ENCODE measurements at regions not wholly inside any gene's neighbourhood (a gene's known extent, or its start where the extent isn't known, plus 50 kb on each side); places are given as distances from the start of the nearest gene placed in this dataset.
A peak's percentile ranks its signal among the peaks of the same experiment; 100 is the strongest.

DNA sequence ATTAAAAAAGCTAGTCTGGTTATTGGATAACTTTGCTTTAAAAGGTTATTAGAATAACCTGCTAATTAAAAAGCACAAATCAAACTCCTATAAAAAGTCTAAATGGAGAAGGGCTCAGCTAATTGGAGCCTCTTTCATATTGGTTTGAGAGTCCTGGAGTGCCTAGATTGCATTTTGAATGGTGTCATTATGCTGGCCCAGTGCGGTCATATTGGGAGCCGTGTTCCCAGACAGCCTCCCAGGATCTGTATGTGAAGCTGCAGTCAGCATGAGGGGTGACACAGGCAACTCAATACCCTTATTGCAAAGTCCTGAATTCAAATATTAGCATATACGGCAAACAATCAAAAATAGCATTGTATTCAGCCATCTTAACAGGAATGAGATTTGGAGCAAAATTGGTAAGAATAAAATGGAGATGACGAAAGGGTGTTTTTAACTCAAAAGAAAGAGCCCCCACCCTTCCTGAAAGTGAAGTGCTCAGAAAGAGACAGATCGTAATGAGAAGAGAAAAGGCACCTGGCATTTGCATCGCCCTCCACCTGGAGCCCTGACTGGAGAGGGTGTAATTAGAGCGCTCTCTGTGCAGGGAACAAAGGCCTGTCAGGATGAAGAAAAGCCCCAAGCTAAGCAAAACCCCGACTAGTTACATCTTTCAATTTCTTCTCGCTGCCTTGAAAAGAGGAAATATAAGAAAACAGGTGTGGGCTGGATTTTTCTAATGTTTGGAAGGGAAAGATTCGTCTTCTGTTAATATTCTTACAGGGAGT is 621.0 kb upstream of the ADAMTS16 start:
- Mint-ChIP-seq H3K9me3 (no peaks in the 10 kb centered on the region), H3K27me3 (ENCODE audit: insufficient read depth) (no peaks in the 10 kb centered on the region), H3K27ac (no peak overlapping the region), H3K36me3 (ENCODE audit: low read depth) (no peaks in the 10 kb centered on the region), H3K4me1 (peaks cover 8% of the 10 kb centered on the region), H3K4me3 (no peak overlapping the region)
- Histone ChIP-seq H3K4me3 (ENCODE audit: low read length) (no peak overlapping the region), H3K36me3 (ENCODE audit: control insufficient read depth, insufficient read depth, low read length) (no peaks in the 10 kb centered on the region), H3K27me3 (ENCODE audit: control insufficient read depth, insufficient read depth, low read length, poor library complexity, severe bottlenecking) (no peaks in the 10 kb centered on the region), H3K9me3 (ENCODE audit: control insufficient read depth, low read length) (no peaks in the 10 kb centered on the region), H3K27ac (ENCODE audit: low read depth, low read length) (no peak overlapping the region), H3K9ac (ENCODE audit: extremely low read depth, low read length, poor library complexity, severe bottlenecking) (no peak overlapping the region), H3K4me1 (ENCODE audit: control insufficient read depth, insufficient read depth, low read length) (no peaks in the 10 kb centered on the region)
- WGBS, 2 experiments (ENCODE audit: insufficient coverage in 1 of 2, insufficient read length in 1 of 2): 87 to 89% methylated on average over 8 to 10 of the region's 10 CpGs
- TF ChIP-seq, protein P1, sequence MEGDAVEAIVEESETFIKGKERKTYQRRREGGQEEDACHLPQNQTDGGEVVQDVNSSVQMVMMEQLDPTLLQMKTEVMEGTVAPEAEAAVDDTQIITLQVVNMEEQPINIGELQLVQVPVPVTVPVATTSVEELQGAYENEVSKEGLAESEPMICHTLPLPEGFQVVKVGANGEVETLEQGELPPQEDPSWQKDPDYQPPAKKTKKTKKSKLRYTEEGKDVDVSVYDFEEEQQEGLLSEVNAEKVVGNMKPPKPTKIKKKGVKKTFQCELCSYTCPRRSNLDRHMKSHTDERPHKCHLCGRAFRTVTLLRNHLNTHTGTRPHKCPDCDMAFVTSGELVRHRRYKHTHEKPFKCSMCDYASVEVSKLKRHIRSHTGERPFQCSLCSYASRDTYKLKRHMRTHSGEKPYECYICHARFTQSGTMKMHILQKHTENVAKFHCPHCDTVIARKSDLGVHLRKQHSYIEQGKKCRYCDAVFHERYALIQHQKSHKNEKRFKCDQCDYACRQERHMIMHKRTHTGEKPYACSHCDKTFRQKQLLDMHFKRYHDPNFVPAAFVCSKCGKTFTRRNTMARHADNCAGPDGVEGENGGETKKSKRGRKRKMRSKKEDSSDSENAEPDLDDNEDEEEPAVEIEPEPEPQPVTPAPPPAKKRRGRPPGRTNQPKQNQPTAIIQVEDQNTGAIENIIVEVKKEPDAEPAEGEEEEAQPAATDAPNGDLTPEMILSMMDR (conservative IDR thresholded peaks at IDR 0.05): no peak
- DNase-seq: no peak

DNA sequence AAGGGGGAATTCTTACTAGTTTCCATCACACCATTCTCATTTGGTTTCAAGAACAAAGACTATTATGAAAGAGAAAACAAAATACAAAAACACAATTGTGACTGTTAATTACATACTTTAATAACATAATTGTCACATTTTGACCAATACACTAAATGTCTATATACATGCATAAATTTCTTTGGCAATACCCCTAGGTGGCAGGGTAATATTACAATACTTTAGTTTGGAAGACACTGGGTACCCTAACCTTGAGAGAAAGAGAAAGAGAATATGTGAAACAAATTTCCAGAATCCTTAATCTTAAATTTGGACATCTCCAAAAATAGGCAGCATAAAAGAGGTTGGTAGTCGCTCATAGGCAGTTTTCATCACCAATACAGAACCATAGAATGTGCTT is 619.6 kb upstream of the ADAMTS16 start:
- Histone ChIP-seq H3K36me3 (ENCODE audit: control insufficient read depth, insufficient read depth, low read length) (no peaks in the 10 kb centered on the region), H3K9ac (ENCODE audit: extremely low read depth, low read length, poor library complexity, severe bottlenecking) (no peak overlapping the region), H3K27me3 (ENCODE audit: control insufficient read depth, insufficient read depth, low read length, poor library complexity, severe bottlenecking) (no peaks in the 10 kb centered on the region), H3K4me3 (ENCODE audit: low read length) (no peak overlapping the region), H3K27ac (ENCODE audit: low read depth, low read length) (no peak overlapping the region), H3K9me3 (ENCODE audit: control insufficient read depth, low read length) (no peaks in the 10 kb centered on the region), H3K4me1 (ENCODE audit: control insufficient read depth, insufficient read depth, low read length) (no peaks in the 10 kb centered on the region)
- Mint-ChIP-seq H3K9me3 (no peaks in the 10 kb centered on the region), H3K4me3 (no peak overlapping the region), H3K27ac (no peak overlapping the region), H3K27me3 (ENCODE audit: insufficient read depth) (no peaks in the 10 kb centered on the region), H3K4me1 (no peaks in the 10 kb centered on the region), H3K36me3 (ENCODE audit: low read depth) (no peaks in the 10 kb centered on the region)
- DNase-seq: no peak
- 80% methylated on average over 1 of the region's 1 CpG; no CpG with 5 or more reads in 1 of the 2 experiments for WGBS, 2 experiments (ENCODE audit: insufficient coverage in 1 of 2, insufficient read length in 1 of 2)
- TF ChIP-seq, protein P1 (conservative IDR thresholded peaks at IDR 0.05): no peak

DNA sequence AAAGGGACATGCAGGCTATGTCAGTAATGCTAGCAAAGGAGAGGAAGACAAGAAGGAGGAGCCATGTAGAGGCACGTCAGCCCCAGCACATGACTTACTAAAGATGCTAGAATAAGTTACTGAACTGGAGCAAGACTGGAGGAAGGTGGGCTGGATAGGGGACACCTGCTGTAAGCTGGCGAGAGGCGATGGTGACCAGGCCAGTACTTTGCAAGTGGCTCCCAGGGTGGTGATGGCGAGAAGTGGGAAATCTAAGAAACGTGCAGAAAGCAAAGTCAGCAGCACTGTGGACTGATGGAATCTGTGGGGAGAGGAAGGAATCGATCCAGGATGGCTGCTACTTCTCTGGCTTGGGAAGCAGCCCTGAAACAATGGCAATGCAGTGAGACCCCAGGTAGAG is 617.1 kb upstream of the ADAMTS16 start:
- Mint-ChIP-seq H3K36me3 (ENCODE audit: low read depth) (no peaks in the 10 kb centered on the region), H3K4me1 (no peaks in the 10 kb centered on the region), H3K27me3 (ENCODE audit: insufficient read depth) (no peaks in the 10 kb centered on the region), H3K9me3 (no peaks in the 10 kb centered on the region), H3K4me3 (no peak overlapping the region), H3K27ac (no peak overlapping the region)
- H3K27ac ChIP-seq (ENCODE audit: low read depth, low read length): no peak overlapping the region
- H3K4me3 ChIP-seq (ENCODE audit: low read length): no peak overlapping the region
- H3K36me3 ChIP-seq (ENCODE audit: control insufficient read depth, insufficient read depth, low read length): no peaks in the 10 kb centered on the region
- H3K9ac ChIP-seq (ENCODE audit: extremely low read depth, low read length, poor library complexity, severe bottlenecking): no peak overlapping the region
- no peaks in the 10 kb centered on the region for H3K4me1 ChIP-seq (ENCODE audit: control insufficient read depth, insufficient read depth, low read length)
- DNase-seq: peak; percentile 20
- H3K27me3 ChIP-seq (ENCODE audit: control insufficient read depth, insufficient read depth, low read length, poor library complexity, severe bottlenecking): no peaks in the 10 kb centered on the region
- no peaks in the 10 kb centered on the region for H3K9me3 ChIP-seq (ENCODE audit: control insufficient read depth, low read length)
- 88 to 89% methylated on average over 5 to 6 of the region's 6 CpGs for WGBS, 2 experiments (ENCODE audit: insufficient coverage in 1 of 2, insufficient read length in 1 of 2)
- TF ChIP-seq, protein P1 (conservative IDR thresholded peaks at IDR 0.05): no peak

Measured in endodermal cell (in vitro differentiated cells).